ENCODE measurements at regions not wholly inside any gene's neighbourhood (a gene's known extent, or its start where the extent isn't known, plus 50 kb on each side); places are given as distances from the start of the nearest gene placed in this dataset.

GRCh38 chr10:118968060-118968459 is 61.5 kb upstream of the NANOS1 start:
- no peaks in the 10 kb centered on the region for H3K9me3 ChIP-seq (ENCODE audit: control insufficient read depth in 1 of 2, insufficient read depth in 1 of 2, low read depth in 1 of 2, low read length in 2 of 2)
- no peak overlapping the region for H3K27ac ChIP-seq (ENCODE audit: low read depth, low read length)
- no peaks in the 10 kb centered on the region for H3K79me2 ChIP-seq (ENCODE audit: insufficient read depth, low read length)
- DNase-seq (ENCODE audit: low read depth, low spot score) (no peak), ATAC-seq (no peak)
- no peak for TF ChIP-seq POLR2AphosphoS5 (IDR thresholded peaks at IDR 0.05; ENCODE audit: low read depth, low read length)
- TF ChIP-seq, protein P1, sequence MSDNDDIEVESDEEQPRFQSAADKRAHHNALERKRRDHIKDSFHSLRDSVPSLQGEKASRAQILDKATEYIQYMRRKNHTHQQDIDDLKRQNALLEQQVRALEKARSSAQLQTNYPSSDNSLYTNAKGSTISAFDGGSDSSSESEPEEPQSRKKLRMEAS (IDR thresholded peaks at IDR 0.05), result no peak
- TF ChIP-seq POLR2A (IDR thresholded peaks at IDR 0.05; ENCODE audit: borderline replicate concordance, extremely low read depth, insufficient read depth, insufficient read length), result no peak
- no peak for TF ChIP-seq ZBTB33 (IDR thresholded peaks at IDR 0.05; ENCODE audit: extremely low read depth, insufficient replicate concordance, low read length)
- TF ChIP-seq EZH2phosphoT487 (IDR thresholded peaks at IDR 0.05; ENCODE audit: borderline replicate concordance), result no peak
- TF ChIP-seq EGR1 (IDR thresholded peaks at IDR 0.05; ENCODE audit: low read depth), result no peak
- no peak for TF ChIP-seq CTCF (IDR thresholded peaks at IDR 0.05 in 2 of 3, conservative IDR thresholded peaks at IDR 0.05 in 1 of 3; ENCODE audit: borderline replicate concordance in 1 of 3, insufficient read depth in 1 of 3, low read depth in 2 of 3, low read length in 2 of 3)
- TF ChIP-seq REST (IDR thresholded peaks at IDR 0.05; ENCODE audit: low read depth), result no peak
- no peak for TF ChIP-seq RAD21 (IDR thresholded peaks at IDR 0.05; ENCODE audit: low read depth)
- TF ChIP-seq SRF (IDR thresholded peaks at IDR 0.05; ENCODE audit: low read depth), result no peak
- no peak for TF ChIP-seq ATF3 (IDR thresholded peaks at IDR 0.05)
- no peak for TF ChIP-seq TCF7L2 (IDR thresholded peaks at IDR 0.05; ENCODE audit: borderline replicate concordance, extremely low read depth, insufficient read depth, insufficient read length)
- CTCF ChIA-PET, result no interaction called here
- no peaks in the 10 kb centered on the region for H3K36me3 ChIP-seq (ENCODE audit: control insufficient read depth in 1 of 2, insufficient read depth in 2 of 2, low read length in 2 of 2)
- H3K9ac ChIP-seq (ENCODE audit: low read length), result no peak overlapping the region
- no peak overlapping the region for H2AFZ ChIP-seq (ENCODE audit: low read depth, low read length, poor library complexity, severe bottlenecking)
- H3K4me2 ChIP-seq (ENCODE audit: low read length), result no peak overlapping the region
- no peaks in the 10 kb centered on the region for H4K20me1 ChIP-seq (ENCODE audit: insufficient read depth)
- POLR2A ChIA-PET, result no interaction called here
- intact Hi-C loops (cut with micrococcal nuclease), result no loop called here
- H3K4me3 ChIP-seq (replicated peaks in 1 of 2; ENCODE audit: low read depth in 1 of 2, low read length in 2 of 2), result no peak overlapping the region
- H3K9me2 ChIP-seq (ENCODE audit: insufficient read depth), result no peaks in the 10 kb centered on the region
- RAD21 ChIA-PET (ENCODE audit: low non-redundant PET in 1 of 2, low total read pairs in 2 of 2, uncharacterized antibody in 2 of 2, unreplicated experiment in 2 of 2), result no interaction called here
- peaks cover 0 to 13% of the 10 kb centered on the region in 2 experiments; a peak in 2 of 4 replicates for H3K4me1 ChIP-seq (ENCODE audit: control insufficient read depth in 1 of 2, insufficient read depth in 2 of 2, low read length in 2 of 2)
- no peaks in the 10 kb centered on the region for H3K27me3 ChIP-seq (ENCODE audit: insufficient read depth, low read length)
- no TSS peak for BruUV-seq (replicated peaks)

All from HCT116 (cell line).